ENCODE measurements at regions not wholly inside any gene's neighbourhood (a gene's known extent, or its start where the extent isn't known, plus 50 kb on each side); places are given as distances from the start of the nearest gene placed in this dataset.
"Not testable (repeated sequence)": the region's sequence is repeated elsewhere in the genome, so short reads cannot be mapped to it uniquely, and the experiment has no call there.

DNA sequence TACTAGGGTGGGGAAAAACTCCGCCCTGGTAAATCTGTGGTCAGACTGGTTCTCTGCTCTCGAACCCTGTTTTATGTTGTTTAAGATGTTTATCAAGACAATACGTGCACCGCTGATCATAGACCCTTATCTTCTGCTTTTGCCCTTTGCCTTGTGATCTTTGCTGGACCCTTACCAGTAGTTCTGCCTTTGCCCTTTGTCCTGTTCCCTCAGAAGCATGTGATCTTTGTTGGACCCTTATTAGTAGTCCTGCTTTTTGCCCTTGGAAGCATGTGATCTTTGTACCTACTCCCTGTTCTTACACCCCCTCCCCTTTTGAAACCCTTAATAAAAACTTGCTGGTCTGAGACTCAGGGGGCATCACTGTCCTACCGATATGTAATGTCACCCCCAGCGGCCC lies 64.3 kb upstream of the EEF2KMT start:
- H3K9me3 ChIP-seq (ENCODE audit: control insufficient read depth, insufficient read depth, low read depth, low read length); H3K4me2 ChIP-seq (ENCODE audit: extremely low read depth, insufficient read depth, low read length); H3K27me3 ChIP-seq (ENCODE audit: control insufficient read depth, insufficient read depth, low read length); H3K36me3 ChIP-seq (ENCODE audit: control insufficient read depth, insufficient read depth, low read length); H3K4me3 ChIP-seq (replicated peaks in 1 of 4; ENCODE audit: control extremely low read depth in 1 of 4, insufficient read depth in 1 of 4, low read depth in 3 of 4, low read length in 4 of 4); H2AFZ ChIP-seq (ENCODE audit: low read length); H3K79me2 ChIP-seq (ENCODE audit: control insufficient read depth, insufficient read depth, low read length); H4K20me1 ChIP-seq (ENCODE audit: control insufficient read depth, extremely low read depth, insufficient read depth, low read length); H3K27ac ChIP-seq (ENCODE audit: insufficient read depth, low read length); H3K9ac ChIP-seq (ENCODE audit: insufficient read depth, low read length); H3K4me1 ChIP-seq (ENCODE audit: control insufficient read depth, extremely low read depth, insufficient read depth, low read length); DNase-seq (ENCODE audit: low read depth in 2 of 2): not testable (repeated sequence)

DNA sequence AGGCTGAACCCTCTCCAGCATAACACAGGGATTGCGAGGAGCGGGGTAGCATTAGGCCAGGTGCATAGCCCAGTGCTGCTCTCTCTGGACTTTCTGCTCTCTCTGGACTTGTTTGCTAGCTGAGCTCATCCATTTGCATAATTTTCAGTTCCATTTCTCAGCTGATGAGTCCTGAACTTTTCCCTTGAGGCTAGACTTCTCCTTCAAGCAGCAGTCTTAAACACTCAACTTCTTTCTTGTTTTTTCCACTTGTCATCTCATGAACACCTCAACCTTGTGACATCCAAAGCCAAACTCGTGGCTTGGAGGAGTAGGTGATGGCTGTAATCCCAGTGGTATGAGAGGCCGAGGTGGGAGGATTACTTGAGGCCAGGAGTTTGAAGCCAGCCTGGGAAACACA lies 62.4 kb upstream of the EEF2KMT start:
- not testable (repeated sequence) for H3K4me2 ChIP-seq (ENCODE audit: extremely low read depth, insufficient read depth, low read length); H4K20me1 ChIP-seq (ENCODE audit: control insufficient read depth, extremely low read depth, insufficient read depth, low read length); H3K36me3 ChIP-seq (ENCODE audit: control insufficient read depth, insufficient read depth, low read length); DNase-seq (ENCODE audit: low read depth in 2 of 2); H3K4me3 ChIP-seq (replicated peaks in 1 of 4; ENCODE audit: control extremely low read depth in 1 of 4, insufficient read depth in 1 of 4, low read depth in 3 of 4, low read length in 4 of 4); H3K27ac ChIP-seq (ENCODE audit: insufficient read depth, low read length); H3K4me1 ChIP-seq (ENCODE audit: control insufficient read depth, extremely low read depth, insufficient read depth, low read length); H3K27me3 ChIP-seq (ENCODE audit: control insufficient read depth, insufficient read depth, low read length); H3K9me3 ChIP-seq (ENCODE audit: control insufficient read depth, insufficient read depth, low read depth, low read length); H2AFZ ChIP-seq (ENCODE audit: low read length); H3K79me2 ChIP-seq (ENCODE audit: control insufficient read depth, insufficient read depth, low read length); H3K9ac ChIP-seq (ENCODE audit: insufficient read depth, low read length)

DNA sequence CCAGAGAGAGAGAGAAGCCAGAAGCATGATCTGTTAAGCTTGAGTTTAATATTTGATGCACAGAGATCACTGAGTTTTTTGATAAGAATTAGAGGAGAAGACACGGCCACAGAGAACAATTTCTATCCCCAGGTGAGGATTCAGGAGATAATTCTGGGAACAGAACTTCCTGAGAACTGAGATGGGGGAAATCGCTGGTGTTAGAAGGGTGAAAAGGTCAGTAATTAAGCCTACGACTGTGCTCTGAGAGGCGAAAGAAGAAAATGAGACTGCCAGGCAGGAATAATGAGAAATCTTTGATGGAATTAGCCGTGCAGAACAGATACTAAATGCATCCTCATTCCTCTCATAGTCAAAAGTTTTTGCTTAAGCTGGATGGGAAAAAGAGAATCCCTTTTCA lies 61.9 kb upstream of the EEF2KMT start:
- H3K27ac ChIP-seq (ENCODE audit: insufficient read depth, low read length); H4K20me1 ChIP-seq (ENCODE audit: control insufficient read depth, extremely low read depth, insufficient read depth, low read length); H3K9me3 ChIP-seq (ENCODE audit: control insufficient read depth, insufficient read depth, low read depth, low read length); H3K36me3 ChIP-seq (ENCODE audit: control insufficient read depth, insufficient read depth, low read length); H3K4me1 ChIP-seq (ENCODE audit: control insufficient read depth, extremely low read depth, insufficient read depth, low read length); H3K27me3 ChIP-seq (ENCODE audit: control insufficient read depth, insufficient read depth, low read length); H3K4me3 ChIP-seq (replicated peaks in 1 of 4; ENCODE audit: control extremely low read depth in 1 of 4, insufficient read depth in 1 of 4, low read depth in 3 of 4, low read length in 4 of 4); H2AFZ ChIP-seq (ENCODE audit: low read length); H3K9ac ChIP-seq (ENCODE audit: insufficient read depth, low read length); DNase-seq (ENCODE audit: low read depth in 2 of 2); H3K79me2 ChIP-seq (ENCODE audit: control insufficient read depth, insufficient read depth, low read length); H3K4me2 ChIP-seq (ENCODE audit: extremely low read depth, insufficient read depth, low read length): not testable (repeated sequence)

DNA sequence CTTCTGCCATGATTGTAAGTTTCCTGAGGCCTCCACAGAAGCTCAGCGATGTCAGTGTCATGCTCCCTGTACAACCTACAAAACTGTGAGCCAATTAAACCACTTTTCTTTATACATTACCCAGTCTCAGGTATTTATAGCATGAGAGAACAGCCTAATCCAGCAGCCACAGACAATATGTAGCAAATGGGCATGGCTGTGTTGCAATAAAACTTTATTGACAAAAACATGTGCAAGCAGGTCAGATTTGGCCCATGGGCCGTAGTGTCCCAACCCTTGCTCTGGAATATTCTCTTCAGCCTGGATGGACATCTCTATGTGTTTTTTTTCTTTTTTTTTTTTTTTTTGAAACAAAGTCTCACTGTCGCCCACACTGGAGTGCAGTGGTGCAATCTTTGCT lies 60.9 kb upstream of the EEF2KMT start:
- no peak for DNase-seq (ENCODE audit: low read depth in 2 of 2)
- Histone ChIP-seq H3K4me3 (replicated peaks in 1 of 4; ENCODE audit: control extremely low read depth in 1 of 4, insufficient read depth in 1 of 4, low read depth in 3 of 4, low read length in 4 of 4) (no peak overlapping the region), H3K36me3 (ENCODE audit: control insufficient read depth, insufficient read depth, low read length) (no peaks in the 10 kb centered on the region), H3K9ac (ENCODE audit: insufficient read depth, low read length) (no peak overlapping the region), H3K4me2 (ENCODE audit: extremely low read depth, insufficient read depth, low read length) (no peak overlapping the region), H3K4me1 (ENCODE audit: control insufficient read depth, extremely low read depth, insufficient read depth, low read length) (no peaks in the 10 kb centered on the region), H3K27ac (ENCODE audit: insufficient read depth, low read length) (no peak overlapping the region), H4K20me1 (ENCODE audit: control insufficient read depth, extremely low read depth, insufficient read depth, low read length) (no peaks in the 10 kb centered on the region), H3K9me3 (ENCODE audit: control insufficient read depth, insufficient read depth, low read depth, low read length) (no peaks in the 10 kb centered on the region), H3K27me3 (ENCODE audit: control insufficient read depth, insufficient read depth, low read length) (no peaks in the 10 kb centered on the region), H3K79me2 (ENCODE audit: control insufficient read depth, insufficient read depth, low read length) (no peaks in the 10 kb centered on the region), H2AFZ (ENCODE audit: low read length) (no peak overlapping the region)
- TF ChIP-seq, protein P1, sequence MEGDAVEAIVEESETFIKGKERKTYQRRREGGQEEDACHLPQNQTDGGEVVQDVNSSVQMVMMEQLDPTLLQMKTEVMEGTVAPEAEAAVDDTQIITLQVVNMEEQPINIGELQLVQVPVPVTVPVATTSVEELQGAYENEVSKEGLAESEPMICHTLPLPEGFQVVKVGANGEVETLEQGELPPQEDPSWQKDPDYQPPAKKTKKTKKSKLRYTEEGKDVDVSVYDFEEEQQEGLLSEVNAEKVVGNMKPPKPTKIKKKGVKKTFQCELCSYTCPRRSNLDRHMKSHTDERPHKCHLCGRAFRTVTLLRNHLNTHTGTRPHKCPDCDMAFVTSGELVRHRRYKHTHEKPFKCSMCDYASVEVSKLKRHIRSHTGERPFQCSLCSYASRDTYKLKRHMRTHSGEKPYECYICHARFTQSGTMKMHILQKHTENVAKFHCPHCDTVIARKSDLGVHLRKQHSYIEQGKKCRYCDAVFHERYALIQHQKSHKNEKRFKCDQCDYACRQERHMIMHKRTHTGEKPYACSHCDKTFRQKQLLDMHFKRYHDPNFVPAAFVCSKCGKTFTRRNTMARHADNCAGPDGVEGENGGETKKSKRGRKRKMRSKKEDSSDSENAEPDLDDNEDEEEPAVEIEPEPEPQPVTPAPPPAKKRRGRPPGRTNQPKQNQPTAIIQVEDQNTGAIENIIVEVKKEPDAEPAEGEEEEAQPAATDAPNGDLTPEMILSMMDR (conservative IDR thresholded peaks at IDR 0.05 in 1 of 2, IDR thresholded peaks at IDR 0.05 in 1 of 2; ENCODE audit: low read depth in 1 of 2, low read length in 2 of 2), result no peak
- TF ChIP-seq EZH2 (IDR thresholded peaks at IDR 0.05; ENCODE audit: low read length, missing control alignments), result no peak

DNA sequence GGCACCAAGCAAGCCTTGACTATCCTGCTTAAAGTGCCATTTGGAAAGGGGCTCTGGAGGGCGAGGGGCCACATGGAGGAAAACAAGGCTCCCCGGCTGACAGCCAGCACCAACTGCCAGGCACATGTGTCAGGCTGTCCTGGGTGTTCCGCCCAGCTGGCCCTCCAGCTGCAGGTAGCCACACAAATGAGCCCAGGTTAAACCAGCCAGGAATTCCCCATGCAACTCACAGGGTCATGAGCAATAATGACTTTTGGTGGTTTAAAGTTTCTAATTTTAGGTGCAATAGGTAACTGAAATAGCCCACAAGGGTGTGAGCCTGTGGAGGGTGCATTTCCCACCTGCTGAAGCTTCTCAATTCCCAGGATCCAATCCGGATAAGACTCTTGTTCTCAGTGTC lies 58.9 kb upstream of the EEF2KMT start:
- not testable (repeated sequence) for H2AFZ ChIP-seq (ENCODE audit: low read length); H3K27ac ChIP-seq (ENCODE audit: insufficient read depth, low read length); H3K4me3 ChIP-seq (replicated peaks in 1 of 4; ENCODE audit: control extremely low read depth in 1 of 4, insufficient read depth in 1 of 4, low read depth in 3 of 4, low read length in 4 of 4); H3K4me1 ChIP-seq (ENCODE audit: control insufficient read depth, extremely low read depth, insufficient read depth, low read length); H3K9me3 ChIP-seq (ENCODE audit: control insufficient read depth, insufficient read depth, low read depth, low read length); H3K9ac ChIP-seq (ENCODE audit: insufficient read depth, low read length); H3K36me3 ChIP-seq (ENCODE audit: control insufficient read depth, insufficient read depth, low read length); H3K27me3 ChIP-seq (ENCODE audit: control insufficient read depth, insufficient read depth, low read length); H3K4me2 ChIP-seq (ENCODE audit: extremely low read depth, insufficient read depth, low read length); H3K79me2 ChIP-seq (ENCODE audit: control insufficient read depth, insufficient read depth, low read length); H4K20me1 ChIP-seq (ENCODE audit: control insufficient read depth, extremely low read depth, insufficient read depth, low read length); DNase-seq (ENCODE audit: low read depth in 2 of 2)

DNA sequence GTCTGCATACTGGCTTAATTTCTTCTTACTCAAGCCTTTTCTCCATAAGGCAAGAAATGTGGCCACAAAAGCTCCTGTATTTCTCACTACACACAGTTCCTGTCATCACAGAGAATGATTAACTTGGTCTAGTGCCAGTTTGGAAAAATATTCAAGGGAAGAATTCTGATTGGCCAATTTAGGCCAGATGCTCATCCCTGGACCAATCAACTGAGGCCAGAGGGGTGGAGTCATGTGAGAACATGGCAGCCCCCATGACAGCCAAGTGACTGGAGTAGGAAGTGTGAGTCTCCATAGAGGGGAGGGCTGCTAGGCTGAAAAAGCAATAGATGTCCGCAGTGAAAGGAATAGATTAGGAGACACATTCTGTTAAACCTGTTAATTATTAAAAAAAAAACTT lies 56.4 kb upstream of the EEF2KMT start:
- H3K27me3 ChIP-seq (ENCODE audit: control insufficient read depth, insufficient read depth, low read length); H3K9me3 ChIP-seq (ENCODE audit: control insufficient read depth, insufficient read depth, low read depth, low read length); H4K20me1 ChIP-seq (ENCODE audit: control insufficient read depth, extremely low read depth, insufficient read depth, low read length); H2AFZ ChIP-seq (ENCODE audit: low read length); H3K4me3 ChIP-seq (replicated peaks in 1 of 4; ENCODE audit: control extremely low read depth in 1 of 4, insufficient read depth in 1 of 4, low read depth in 3 of 4, low read length in 4 of 4); H3K4me2 ChIP-seq (ENCODE audit: extremely low read depth, insufficient read depth, low read length); DNase-seq (ENCODE audit: low read depth in 2 of 2); H3K36me3 ChIP-seq (ENCODE audit: control insufficient read depth, insufficient read depth, low read length); H3K9ac ChIP-seq (ENCODE audit: insufficient read depth, low read length); H3K4me1 ChIP-seq (ENCODE audit: control insufficient read depth, extremely low read depth, insufficient read depth, low read length); H3K27ac ChIP-seq (ENCODE audit: insufficient read depth, low read length); H3K79me2 ChIP-seq (ENCODE audit: control insufficient read depth, insufficient read depth, low read length): not testable (repeated sequence)

Measured in fibroblast of lung (primary cell).